HUES6 (cell line): ENCODE measurements at regions not wholly inside any gene's neighbourhood (a gene's known extent, or its start where the extent isn't known, plus 50 kb on each side); places are given as distances from the start of the nearest gene placed in this dataset.

Experiments used
- H3K27ac ChIP-seq: 2 replicates; pipeline ENCODE4 v1.7.0; 2013; ENCODE audit warnings: low read depth, mild to moderate bottlenecking, low read length, inconsistent platforms
- H3K27me3 ChIP-seq: 2 replicates; pipeline ENCODE4 v1.6.1; 2013; ENCODE audit warnings: low read length; ENCODE audit not compliant: control insufficient read depth, insufficient read depth
- H3K36me3 ChIP-seq: 2 replicates; pipeline ENCODE4 v1.6.1; 2013; ENCODE audit warnings: low read length; ENCODE audit not compliant: control insufficient read depth, insufficient read depth
- H3K4me1 ChIP-seq: 2 replicates; pipeline ENCODE4 v1.6.1; 2013; ENCODE audit warnings: low read length; ENCODE audit not compliant: control insufficient read depth, insufficient read depth
- H3K4me3 ChIP-seq: 2 replicates; pipeline ENCODE4 v1.5.1; 2013; ENCODE audit warnings: low read depth, low read length
- H3K9ac ChIP-seq: one replicate; pipeline ENCODE4 v1.6.1; 2013; ENCODE audit warnings: mild to moderate bottlenecking, low read length
- H3K9me3 ChIP-seq: 2 replicates; pipeline ENCODE4 v1.6.1; 2013; ENCODE audit warnings: low read depth, low read length; ENCODE audit not compliant: control insufficient read depth, insufficient read depth

- Histone ChIP-seq H3K9ac (no peak overlapping the region), H3K36me3 (no peaks in the 10 kb centered on the region)
Measured at GRCh38 chr2:217643789-217644301, 358.9 kb downstream of the TNS1 start.

GRCh38 chr2:217642944-217643343, 359.9 kb downstream of the TNS1 start:
- Histone ChIP-seq H3K9ac (no peak overlapping the region), H3K4me3 (no peak overlapping the region), H3K27ac (no peak overlapping the region), H3K9me3 (no peaks in the 10 kb centered on the region), H3K4me1 (peaks cover 3% of the 10 kb centered on the region; the same call in 1 of the 2 replicates), H3K36me3 (no peaks in the 10 kb centered on the region), H3K27me3 (no peaks in the 10 kb centered on the region)

More at GRCh38 chr2:217643789-217644301, 358.9 kb downstream of the TNS1 start:
- H3K4me3 ChIP-seq: no peak overlapping the region
- H3K27me3 ChIP-seq: no peaks in the 10 kb centered on the region
- no peaks in the 10 kb centered on the region for H3K9me3 ChIP-seq
- H3K4me1 ChIP-seq: peaks cover 3% of the 10 kb centered on the region; the same call in 1 of the 2 replicates
- no peak overlapping the region for H3K27ac ChIP-seq

- Histone ChIP-seq H3K4me1 (peaks cover 3% of the 10 kb centered on the region; the same call in 1 of the 2 replicates), H3K9me3 (no peaks in the 10 kb centered on the region), H3K27me3 (no peaks in the 10 kb centered on the region), H3K36me3 (no peaks in the 10 kb centered on the region), H3K27ac (no peak overlapping the region), H3K9ac (no peak overlapping the region), H3K4me3 (no peak overlapping the region)
Measured at GRCh38 chr2:217641960-217642359, 360.8 kb downstream of the TNS1 start.

- Histone ChIP-seq H3K27ac (no peak overlapping the region), H3K9me3 (no peaks in the 10 kb centered on the region), H3K4me1 (peaks cover 3% of the 10 kb centered on the region; the same call in 1 of the 2 replicates), H3K4me3 (no peak overlapping the region), H3K27me3 (no peaks in the 10 kb centered on the region), H3K9ac (no peak overlapping the region), H3K36me3 (no peaks in the 10 kb centered on the region)
Measured at GRCh38 chr2:217639481-217639880, 363.3 kb downstream of the TNS1 start.

GRCh38 chr2:217638533-217638932, 364.3 kb downstream of the TNS1 start:
- Histone ChIP-seq H3K4me1 (no peaks in the 10 kb centered on the region), H3K9ac (no peak overlapping the region), H3K9me3 (no peaks in the 10 kb centered on the region)

GRCh38 chr2:217638031-217638430, 364.8 kb downstream of the TNS1 start:
- Histone ChIP-seq H3K36me3 (no peaks in the 10 kb centered on the region), H3K27ac (no peak overlapping the region), H3K9me3 (no peaks in the 10 kb centered on the region), H3K4me3 (no peak overlapping the region), H3K9ac (no peak overlapping the region), H3K27me3 (no peaks in the 10 kb centered on the region), H3K4me1 (no peaks in the 10 kb centered on the region)

More at GRCh38 chr2:217638533-217638932, 364.3 kb downstream of the TNS1 start:
- no peaks in the 10 kb centered on the region for H3K27me3 ChIP-seq
- H3K36me3 ChIP-seq: no peaks in the 10 kb centered on the region
- no peak overlapping the region for H3K27ac ChIP-seq
- H3K4me3 ChIP-seq: no peak overlapping the region

GRCh38 chr2:217636991-217637561, 365.7 kb downstream of the TNS1 start:
- no peaks in the 10 kb centered on the region for H3K27me3 ChIP-seq
- no peak overlapping the region for H3K9ac ChIP-seq
- H3K4me1 ChIP-seq: no peaks in the 10 kb centered on the region
- no peak overlapping the region for H3K4me3 ChIP-seq
- no peak overlapping the region for H3K27ac ChIP-seq
- no peaks in the 10 kb centered on the region for H3K9me3 ChIP-seq
- no peaks in the 10 kb centered on the region for H3K36me3 ChIP-seq

GRCh38 chr2:217636578-217636977, 366.2 kb downstream of the TNS1 start:
- H3K36me3 ChIP-seq: no peaks in the 10 kb centered on the region
- no peak overlapping the region for H3K27ac ChIP-seq
- H3K9me3 ChIP-seq: no peaks in the 10 kb centered on the region
- no peak overlapping the region for H3K4me3 ChIP-seq
- H3K4me1 ChIP-seq: no peaks in the 10 kb centered on the region
- no peaks in the 10 kb centered on the region for H3K27me3 ChIP-seq
- H3K9ac ChIP-seq: no peak overlapping the region

GRCh38 chr2:217634871-217635270, 367.9 kb downstream of the TNS1 start:
- Histone ChIP-seq H3K4me3 (no peak overlapping the region), H3K27ac (no peak overlapping the region), H3K36me3 (no peaks in the 10 kb centered on the region), H3K27me3 (no peaks in the 10 kb centered on the region), H3K4me1 (no peaks in the 10 kb centered on the region), H3K9me3 (no peaks in the 10 kb centered on the region), H3K9ac (no peak overlapping the region)

GRCh38 chr2:217632043-217632442, 370.8 kb downstream of the TNS1 start:
- H3K27ac ChIP-seq: no peak overlapping the region
- no peak overlapping the region for H3K4me3 ChIP-seq
- no peaks in the 10 kb centered on the region for H3K9me3 ChIP-seq
- no peaks in the 10 kb centered on the region for H3K27me3 ChIP-seq
- no peaks in the 10 kb centered on the region for H3K4me1 ChIP-seq
- H3K9ac ChIP-seq: no peak overlapping the region
- H3K36me3 ChIP-seq: no peaks in the 10 kb centered on the region

GRCh38 chr2:217631115-217631514, 371.7 kb downstream of the TNS1 start:
- H3K27me3 ChIP-seq: no peaks in the 10 kb centered on the region
- no peak overlapping the region for H3K9ac ChIP-seq
- no peak overlapping the region for H3K4me3 ChIP-seq
- H3K9me3 ChIP-seq: no peaks in the 10 kb centered on the region
- H3K36me3 ChIP-seq: no peaks in the 10 kb centered on the region
- H3K27ac ChIP-seq: no peak overlapping the region
- no peaks in the 10 kb centered on the region for H3K4me1 ChIP-seq
